ENCODE measurements at regions not wholly inside any gene's neighbourhood (a gene's known extent, or its start where the extent isn't known, plus 50 kb on each side); places are given as distances from the start of the nearest gene placed in this dataset.
"Not testable (repeated sequence)": the region's sequence is repeated elsewhere in the genome, so short reads cannot be mapped to it uniquely, and the experiment has no call there.

- TF ChIP-seq POLR2AphosphoS5 (IDR thresholded peaks at IDR 0.05; ENCODE audit: low read depth, low read length): no peak
- TF ChIP-seq POU2F2 (IDR thresholded peaks at IDR 0.05; ENCODE audit: low read depth, low read length): no peak
- no peak for TF ChIP-seq POLR2A (IDR thresholded peaks at IDR 0.05; ENCODE audit: low read depth, low read length)
- TF ChIP-seq PAX5 (IDR thresholded peaks at IDR 0.05; ENCODE audit: insufficient read depth, low read length, severe bottlenecking): no peak
- TF ChIP-seq SPI1 (IDR thresholded peaks at IDR 0.05; ENCODE audit: low read depth, low read length): no peak
- no peak for TF ChIP-seq TAF1 (IDR thresholded peaks at IDR 0.05; ENCODE audit: low read depth, low read length)
- no peak for DNase-seq (ENCODE audit: insufficient read length, low spot score)
- no peak for FAIRE-seq
Observed at GRCh38 chr14:58763210-58763609, 125.4 kb downstream of the DACT1 start.

- no peak for TF ChIP-seq POU2F2 (IDR thresholded peaks at IDR 0.05; ENCODE audit: low read depth, low read length)
- TF ChIP-seq POLR2A (IDR thresholded peaks at IDR 0.05; ENCODE audit: low read depth, low read length): no peak
- DNase-seq (ENCODE audit: insufficient read length, low spot score) (no peak), FAIRE-seq (no peak)
Observed at GRCh38 chr14:58765418-58765831, 127.7 kb downstream of the DACT1 start.

GRCh38 chr14:58765843-58766242 lies 128.1 kb downstream of the DACT1 start:
- FAIRE-seq (no peak), DNase-seq (ENCODE audit: insufficient read length, low spot score) (no peak)
- TF ChIP-seq POU2F2 (IDR thresholded peaks at IDR 0.05; ENCODE audit: low read depth, low read length): no peak
- TF ChIP-seq PAX5 (IDR thresholded peaks at IDR 0.05; ENCODE audit: insufficient read depth, low read length, severe bottlenecking): no peak
- no peak for TF ChIP-seq POLR2AphosphoS5 (IDR thresholded peaks at IDR 0.05; ENCODE audit: low read depth, low read length)
- TF ChIP-seq POLR2A (IDR thresholded peaks at IDR 0.05; ENCODE audit: low read depth, low read length): no peak
- TF ChIP-seq SPI1 (IDR thresholded peaks at IDR 0.05; ENCODE audit: low read depth, low read length): no peak
- no peak for TF ChIP-seq TAF1 (IDR thresholded peaks at IDR 0.05; ENCODE audit: low read depth, low read length)

GRCh38 chr14:58769011-58769643 lies 131.4 kb downstream of the DACT1 start:
- no peak for TF ChIP-seq SPI1 (IDR thresholded peaks at IDR 0.05; ENCODE audit: low read depth, low read length)
- no peak for TF ChIP-seq POLR2A (IDR thresholded peaks at IDR 0.05; ENCODE audit: low read depth, low read length)
- no peak for TF ChIP-seq TAF1 (IDR thresholded peaks at IDR 0.05; ENCODE audit: low read depth, low read length)
- TF ChIP-seq POLR2AphosphoS5 (IDR thresholded peaks at IDR 0.05; ENCODE audit: low read depth, low read length): no peak
- no peak for TF ChIP-seq PAX5 (IDR thresholded peaks at IDR 0.05; ENCODE audit: insufficient read depth, low read length, severe bottlenecking)
- no peak for TF ChIP-seq POU2F2 (IDR thresholded peaks at IDR 0.05; ENCODE audit: low read depth, low read length)
- DNase-seq (ENCODE audit: insufficient read length, low spot score) (no peak), FAIRE-seq (no peak)

GRCh38 chr14:58769771-58770170 lies 132.0 kb downstream of the DACT1 start:
- no peak for TF ChIP-seq POU2F2 (IDR thresholded peaks at IDR 0.05; ENCODE audit: low read depth, low read length)
- no peak for TF ChIP-seq TAF1 (IDR thresholded peaks at IDR 0.05; ENCODE audit: low read depth, low read length)
- no peak for TF ChIP-seq POLR2A (IDR thresholded peaks at IDR 0.05; ENCODE audit: low read depth, low read length)
- FAIRE-seq: no peak
- DNase-seq (ENCODE audit: insufficient read length, low spot score): no peak

GRCh38 chr14:58770491-58770982 lies 132.8 kb downstream of the DACT1 start:
- FAIRE-seq: no peak
- DNase-seq (ENCODE audit: insufficient read length, low spot score): no peak
- TF ChIP-seq POLR2AphosphoS5 (IDR thresholded peaks at IDR 0.05; ENCODE audit: low read depth, low read length): no peak

GRCh38 chr14:58771016-58771415 lies 133.3 kb downstream of the DACT1 start:
- FAIRE-seq: no peak

GRCh38 chr14:58772116-58772515 lies 134.4 kb downstream of the DACT1 start:
- no peak for DNase-seq (ENCODE audit: insufficient read length, low spot score)

More at GRCh38 chr14:58771016-58771415, 133.3 kb downstream of the DACT1 start:
- TF ChIP-seq POLR2AphosphoS5 (IDR thresholded peaks at IDR 0.05; ENCODE audit: low read depth, low read length): no peak
- TF ChIP-seq PAX5 (IDR thresholded peaks at IDR 0.05; ENCODE audit: insufficient read depth, low read length, severe bottlenecking): no peak
- no peak for TF ChIP-seq TAF1 (IDR thresholded peaks at IDR 0.05; ENCODE audit: low read depth, low read length)
- TF ChIP-seq POU2F2 (IDR thresholded peaks at IDR 0.05; ENCODE audit: low read depth, low read length): no peak
- no peak for TF ChIP-seq SPI1 (IDR thresholded peaks at IDR 0.05; ENCODE audit: low read depth, low read length)
- no peak for TF ChIP-seq POLR2A (IDR thresholded peaks at IDR 0.05; ENCODE audit: low read depth, low read length)
- no peak for DNase-seq (ENCODE audit: insufficient read length, low spot score)

GRCh38 chr14:58772794-58773620 lies 135.2 kb downstream of the DACT1 start:
- TF ChIP-seq POLR2A (IDR thresholded peaks at IDR 0.05; ENCODE audit: low read depth, low read length): no peak
- TF ChIP-seq POU2F2 (IDR thresholded peaks at IDR 0.05; ENCODE audit: low read depth, low read length): no peak
- no peak for TF ChIP-seq SPI1 (IDR thresholded peaks at IDR 0.05; ENCODE audit: low read depth, low read length)
- no peak for TF ChIP-seq TAF1 (IDR thresholded peaks at IDR 0.05; ENCODE audit: low read depth, low read length)
- TF ChIP-seq PAX5 (IDR thresholded peaks at IDR 0.05; ENCODE audit: insufficient read depth, low read length, severe bottlenecking): no peak
- TF ChIP-seq POLR2AphosphoS5 (IDR thresholded peaks at IDR 0.05; ENCODE audit: low read depth, low read length): no peak
- FAIRE-seq (no peak), DNase-seq (ENCODE audit: insufficient read length, low spot score) (no peak)

More at GRCh38 chr14:58772116-58772515, 134.4 kb downstream of the DACT1 start:
- TF ChIP-seq POU2F2 (IDR thresholded peaks at IDR 0.05; ENCODE audit: low read depth, low read length) (no peak), POLR2AphosphoS5 (IDR thresholded peaks at IDR 0.05; ENCODE audit: low read depth, low read length) (no peak), TAF1 (IDR thresholded peaks at IDR 0.05; ENCODE audit: low read depth, low read length) (no peak), PAX5 (IDR thresholded peaks at IDR 0.05; ENCODE audit: insufficient read depth, low read length, severe bottlenecking) (no peak), SPI1 (IDR thresholded peaks at IDR 0.05; ENCODE audit: low read depth, low read length) (no peak), POLR2A (IDR thresholded peaks at IDR 0.05; ENCODE audit: low read depth, low read length) (no peak)
- FAIRE-seq: no peak

- DNase-seq (ENCODE audit: insufficient read length, low spot score): no peak
- TF ChIP-seq TAF1 (IDR thresholded peaks at IDR 0.05; ENCODE audit: low read depth, low read length) (no peak), SPI1 (IDR thresholded peaks at IDR 0.05; ENCODE audit: low read depth, low read length) (no peak), POLR2AphosphoS5 (IDR thresholded peaks at IDR 0.05; ENCODE audit: low read depth, low read length) (no peak), PAX5 (IDR thresholded peaks at IDR 0.05; ENCODE audit: insufficient read depth, low read length, severe bottlenecking) (no peak)
- FAIRE-seq: no peak
Observed at GRCh38 chr14:58774531-58774930, 136.8 kb downstream of the DACT1 start.

GRCh38 chr14:58775130-58775529 lies 137.4 kb downstream of the DACT1 start:
- FAIRE-seq; DNase-seq (ENCODE audit: insufficient read length, low spot score): not testable (repeated sequence)
